ENCODE measurements at regions not wholly inside any gene's neighbourhood (a gene's known extent, or its start where the extent isn't known, plus 50 kb on each side); places are given as distances from the start of the nearest gene placed in this dataset.
"Not testable (repeated sequence)": the region's sequence is repeated elsewhere in the genome, so short reads cannot be mapped to it uniquely, and the experiment has no call there.

DNA sequence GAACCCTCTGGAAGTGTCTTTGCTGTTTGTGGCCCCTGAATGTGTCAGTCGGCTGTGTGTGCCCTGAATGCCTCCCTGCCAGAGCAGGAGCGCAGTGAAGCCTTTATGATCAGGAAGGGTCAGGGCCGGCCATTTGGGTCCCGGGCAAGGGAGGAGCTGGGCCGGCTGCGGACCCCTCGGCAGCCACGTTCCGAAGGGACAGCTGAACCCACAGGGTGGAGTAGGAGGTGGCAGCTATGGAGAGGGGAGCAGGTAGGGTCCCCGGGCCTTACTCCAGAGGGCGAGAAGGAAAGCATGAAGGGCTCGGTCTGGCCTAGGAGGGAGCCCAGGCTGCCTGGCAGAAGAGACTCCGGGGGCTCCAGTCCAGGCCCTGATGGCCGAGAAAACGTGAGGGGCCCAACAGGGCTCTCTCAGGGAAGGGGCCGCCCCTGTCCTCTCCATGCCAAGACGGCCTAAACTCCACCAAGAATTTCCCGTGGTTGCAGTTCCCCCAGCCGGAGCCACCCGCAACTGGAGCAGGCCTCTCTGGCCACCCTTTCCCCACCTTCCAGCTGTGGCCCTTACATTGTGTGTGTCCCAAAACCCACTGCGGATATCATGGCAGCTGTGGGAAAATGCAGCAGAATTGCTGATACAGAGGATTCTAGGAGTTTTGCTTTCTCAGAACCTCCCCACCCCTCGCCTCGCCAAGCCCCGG is 182.2 kb upstream of the STK26 start:
- no peaks in the 10 kb centered on the region for H3K36me3 ChIP-seq (ENCODE audit: control insufficient read depth in 4 of 4, insufficient read depth in 4 of 4, low read length in 3 of 4)
- no peak overlapping the region for H3K27ac ChIP-seq (ENCODE audit: insufficient read depth in 1 of 2, low read depth in 1 of 2, low read length in 2 of 2, poor library complexity in 1 of 2, severe bottlenecking in 2 of 2)
- ChIA-PET POLR2A (no interaction called here), CTCF (interaction anchor here (1.0 to 1.8 kb wide), 4 partner anchors 13 to 791 kb away, joined by 3 to 13 read pairs (median 4); no protein-coding TSS in a partner anchor)
- WGBS (ENCODE audit: insufficient coverage): 61% methylated on average over 24 of the region's 24 CpGs
- no peaks in the 10 kb centered on the region for H3K9me3 ChIP-seq (ENCODE audit: control extremely low read depth in 1 of 5, control insufficient read depth in 4 of 5, insufficient read depth in 2 of 5, low read depth in 1 of 5, low read length in 4 of 5)
- peaks cover 0 to 9% (median 0%) of the 10 kb centered on the region in 5 experiments for H3K27me3 ChIP-seq (replicated peaks in 2 of 5; ENCODE audit: control insufficient read depth in 4 of 5, insufficient read depth in 5 of 5, low read length in 4 of 5)
- DNase-seq: no peak
- peaks cover 0 to 2% (median 0%) of the 10 kb centered on the region in 4 experiments for H3K4me1 ChIP-seq (ENCODE audit: control extremely low read depth in 1 of 4, control insufficient read depth in 4 of 4, insufficient read depth in 4 of 4, low read length in 3 of 4)
- peak overlapping the region in 1 of 7 experiments; percentile 1 for H3K4me3 ChIP-seq (ENCODE audit: control insufficient read depth in 1 of 7, extremely low read depth in 1 of 7, insufficient read depth in 4 of 7, low read depth in 2 of 7, low read length in 6 of 7)

GRCh38 chrX:131841496-131842437 is 181.3 kb upstream of the STK26 start:
- WGBS (ENCODE audit: insufficient coverage): 39% methylated on average over 10 of the region's 31 CpGs
- ChIA-PET CTCF (interaction anchor here (0.6 to 1.8 kb wide), 10 partner anchors 14 to 790 kb away, joined by 3 to 13 read pairs (median 3); no protein-coding TSS in a partner anchor), POLR2A (no interaction called here)
- DNase-seq: peak; percentile 58 to 75 (median 75)
- H3K27ac ChIP-seq (ENCODE audit: insufficient read depth in 1 of 2, low read depth in 1 of 2, low read length in 2 of 2, poor library complexity in 1 of 2, severe bottlenecking in 2 of 2): no peak overlapping the region
- peaks cover 0 to 2% (median 0%) of the 10 kb centered on the region in 4 experiments for H3K4me1 ChIP-seq (ENCODE audit: control extremely low read depth in 1 of 4, control insufficient read depth in 4 of 4, insufficient read depth in 4 of 4, low read length in 3 of 4)
- H3K9me3 ChIP-seq (ENCODE audit: control extremely low read depth in 1 of 5, control insufficient read depth in 4 of 5, insufficient read depth in 2 of 5, low read depth in 1 of 5, low read length in 4 of 5): no peaks in the 10 kb centered on the region
- no peaks in the 10 kb centered on the region for H3K36me3 ChIP-seq (ENCODE audit: control insufficient read depth in 4 of 4, insufficient read depth in 4 of 4, low read length in 3 of 4)
- H3K4me3 ChIP-seq (ENCODE audit: control insufficient read depth in 1 of 7, extremely low read depth in 1 of 7, insufficient read depth in 4 of 7, low read depth in 2 of 7, low read length in 6 of 7): peak overlapping the region in 3 of 7 experiments; percentile 1 to 31 (median 10)
- H3K27me3 ChIP-seq (replicated peaks in 2 of 5; ENCODE audit: control insufficient read depth in 4 of 5, insufficient read depth in 5 of 5, low read length in 4 of 5): peaks cover 0 to 9% (median 0%) of the 10 kb centered on the region in 5 experiments

DNA sequence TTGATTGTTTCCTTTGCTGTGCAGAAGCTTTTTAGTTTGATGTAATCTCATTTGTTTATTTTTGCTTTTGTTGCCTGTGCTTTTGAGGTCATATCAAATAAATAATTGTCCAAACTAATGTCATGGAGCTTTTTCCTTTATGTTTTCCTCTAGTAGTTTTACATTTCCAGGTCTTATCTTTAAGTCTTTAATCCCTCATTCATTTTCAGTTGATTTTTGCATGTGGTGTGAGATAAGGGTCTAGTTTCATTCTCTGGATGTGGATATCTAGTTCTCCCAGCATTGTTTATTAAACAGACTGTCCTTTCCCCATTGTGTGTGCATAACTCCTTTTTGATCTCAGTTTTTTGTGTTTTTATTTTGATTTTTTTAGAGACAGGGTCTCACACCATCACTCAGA is 179.1 kb upstream of the STK26 start:
- Histone ChIP-seq H3K27ac (ENCODE audit: insufficient read depth in 1 of 2, low read depth in 1 of 2, low read length in 2 of 2, poor library complexity in 1 of 2, severe bottlenecking in 2 of 2) (no peak overlapping the region), H3K4me3 (ENCODE audit: control insufficient read depth in 1 of 7, extremely low read depth in 1 of 7, insufficient read depth in 4 of 7, low read depth in 2 of 7, low read length in 6 of 7) (no peak overlapping the region), H3K4me1 (ENCODE audit: control extremely low read depth in 1 of 4, control insufficient read depth in 4 of 4, insufficient read depth in 4 of 4, low read length in 3 of 4) (peaks cover 0 to 2% (median 0%) of the 10 kb centered on the region in 4 experiments), H3K27me3 (replicated peaks in 2 of 5; ENCODE audit: control insufficient read depth in 4 of 5, insufficient read depth in 5 of 5, low read length in 4 of 5) (peaks cover 0 to 12% (median 0%) of the 10 kb centered on the region in 5 experiments), H3K9me3 (ENCODE audit: control extremely low read depth in 1 of 5, control insufficient read depth in 4 of 5, insufficient read depth in 2 of 5, low read depth in 1 of 5, low read length in 4 of 5) (no peaks in the 10 kb centered on the region), H3K36me3 (ENCODE audit: control insufficient read depth in 4 of 4, insufficient read depth in 4 of 4, low read length in 3 of 4) (no peaks in the 10 kb centered on the region)
- CTCF ChIA-PET: interaction anchor here (1.0 to 1.2 kb wide), 3 partner anchors 227 to 776 kb away, joined by 3 to 5 read pairs (median 4); partner anchors contain the start of gene RAP2C
- POLR2A ChIA-PET: no interaction called here
- DNase-seq: no peak

- H3K27me3 ChIP-seq (replicated peaks in 2 of 5; ENCODE audit: control insufficient read depth in 4 of 5, insufficient read depth in 5 of 5, low read length in 4 of 5): peaks cover 0 to 12% (median 0%) of the 10 kb centered on the region in 5 experiments
- ChIA-PET POLR2A (no interaction called here), CTCF (interaction anchor here (1.0 to 1.3 kb wide), 3 partner anchors 8 to 374 kb away, joined by 4 to 5 read pairs (median 5); partner anchors contain the start of gene RAP2C)
- no peaks in the 10 kb centered on the region for H3K9me3 ChIP-seq (ENCODE audit: control extremely low read depth in 1 of 5, control insufficient read depth in 4 of 5, insufficient read depth in 2 of 5, low read depth in 1 of 5, low read length in 4 of 5)
- H3K4me3 ChIP-seq (ENCODE audit: control insufficient read depth in 1 of 7, extremely low read depth in 1 of 7, insufficient read depth in 4 of 7, low read depth in 2 of 7, low read length in 6 of 7): no peak overlapping the region
- WGBS (ENCODE audit: insufficient coverage): no CpG with 5 or more reads among the region's 2 CpGs
- peaks cover 0 to 2% (median 0%) of the 10 kb centered on the region in 4 experiments for H3K4me1 ChIP-seq (ENCODE audit: control extremely low read depth in 1 of 4, control insufficient read depth in 4 of 4, insufficient read depth in 4 of 4, low read length in 3 of 4)
- no peaks in the 10 kb centered on the region for H3K36me3 ChIP-seq (ENCODE audit: control insufficient read depth in 4 of 4, insufficient read depth in 4 of 4, low read length in 3 of 4)
- no peak overlapping the region for H3K27ac ChIP-seq (ENCODE audit: insufficient read depth in 1 of 2, low read depth in 1 of 2, low read length in 2 of 2, poor library complexity in 1 of 2, severe bottlenecking in 2 of 2)
- no peak for DNase-seq
Measured at GRCh38 chrX:131845201-131845600, 177.9 kb upstream of the STK26 start.

DNA sequence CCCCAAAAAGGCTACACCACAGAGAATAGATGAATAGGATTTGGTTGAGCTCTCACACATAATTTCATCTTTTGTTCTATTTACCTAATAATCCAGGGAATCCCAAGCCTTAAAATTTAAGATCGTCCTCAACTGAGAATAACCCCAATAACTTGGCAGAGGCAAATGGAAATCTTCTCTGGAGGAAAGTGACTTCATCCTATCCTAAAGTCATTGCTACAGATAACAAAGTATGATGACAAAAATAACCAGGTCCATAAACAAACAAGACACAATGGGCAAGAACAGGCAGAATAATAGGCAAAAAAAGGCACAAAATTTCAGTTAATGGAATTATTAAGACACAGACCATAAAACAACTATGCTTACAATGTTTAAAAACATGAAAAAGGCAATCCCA is 177.3 kb upstream of the STK26 start:
- Histone ChIP-seq H3K27me3 (replicated peaks in 2 of 5; ENCODE audit: control insufficient read depth in 4 of 5, insufficient read depth in 5 of 5, low read length in 4 of 5) (peaks cover 0 to 12% (median 0%) of the 10 kb centered on the region in 5 experiments), H3K4me3 (ENCODE audit: control insufficient read depth in 1 of 7, extremely low read depth in 1 of 7, insufficient read depth in 4 of 7, low read depth in 2 of 7, low read length in 6 of 7) (no peak overlapping the region), H3K36me3 (ENCODE audit: control insufficient read depth in 4 of 4, insufficient read depth in 4 of 4, low read length in 3 of 4) (no peaks in the 10 kb centered on the region), H3K27ac (ENCODE audit: insufficient read depth in 1 of 2, low read depth in 1 of 2, low read length in 2 of 2, poor library complexity in 1 of 2, severe bottlenecking in 2 of 2) (no peak overlapping the region), H3K9me3 (ENCODE audit: control extremely low read depth in 1 of 5, control insufficient read depth in 4 of 5, insufficient read depth in 2 of 5, low read depth in 1 of 5, low read length in 4 of 5) (no peaks in the 10 kb centered on the region), H3K4me1 (ENCODE audit: control extremely low read depth in 1 of 4, control insufficient read depth in 4 of 4, insufficient read depth in 4 of 4, low read length in 3 of 4) (peaks cover 0 to 2% (median 0%) of the 10 kb centered on the region in 4 experiments)
- WGBS (ENCODE audit: insufficient coverage): no CpG with 5 or more reads among the region's 1 CpG
- ChIA-PET CTCF (interaction anchor here (1.3 kb wide), 1 partner anchor 8 kb away, joined by 5 read pairs; no protein-coding TSS in a partner anchor), POLR2A (no interaction called here)
- no peak for DNase-seq

DNA sequence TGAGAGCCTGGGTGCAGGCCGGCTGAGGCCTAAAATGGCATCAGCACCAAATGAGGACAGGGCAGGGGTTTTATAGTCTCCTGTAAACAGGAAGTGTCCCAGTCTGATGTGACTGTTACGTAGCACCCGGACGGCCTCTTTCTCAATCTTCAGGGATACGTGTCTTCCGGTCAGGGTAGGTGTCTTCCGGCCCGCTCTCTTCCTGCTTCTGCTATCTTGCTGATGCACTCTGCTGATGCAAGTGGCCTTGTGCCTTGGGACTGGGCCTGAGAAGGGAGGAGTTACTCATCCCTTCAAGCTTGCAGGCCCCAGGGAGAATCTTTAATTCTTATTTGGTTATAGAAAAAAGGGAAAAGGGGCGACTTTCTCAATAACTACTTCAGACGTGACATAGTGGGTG is 172.1 kb upstream of the STK26 start:
- H3K9me3 ChIP-seq (ENCODE audit: control extremely low read depth in 1 of 5, control insufficient read depth in 4 of 5, insufficient read depth in 2 of 5, low read depth in 1 of 5, low read length in 4 of 5); H3K36me3 ChIP-seq (ENCODE audit: control insufficient read depth in 4 of 4, insufficient read depth in 4 of 4, low read length in 3 of 4); POLR2A ChIA-PET; H3K27ac ChIP-seq (ENCODE audit: insufficient read depth in 1 of 2, low read depth in 1 of 2, low read length in 2 of 2, poor library complexity in 1 of 2, severe bottlenecking in 2 of 2); DNase-seq; H3K4me3 ChIP-seq (ENCODE audit: control insufficient read depth in 1 of 7, extremely low read depth in 1 of 7, insufficient read depth in 4 of 7, low read depth in 2 of 7, low read length in 6 of 7); CTCF ChIA-PET; H3K4me1 ChIP-seq (ENCODE audit: control extremely low read depth in 1 of 4, control insufficient read depth in 4 of 4, insufficient read depth in 4 of 4, low read length in 3 of 4): not testable (repeated sequence)
- H3K27me3 ChIP-seq (replicated peaks in 2 of 5; ENCODE audit: control insufficient read depth in 4 of 5, insufficient read depth in 5 of 5, low read length in 4 of 5): peaks cover 0 to 14% (median 0%) of the 10 kb centered on the region in 5 experiments
- 81% methylated on average over 3 of the region's 10 CpGs for WGBS (ENCODE audit: insufficient coverage)

Data from common myeloid progenitor, CD34-positive (primary cell).